ENCODE measurements at regions not wholly inside any gene's neighbourhood (a gene's known extent, or its start where the extent isn't known, plus 50 kb on each side); places are given as distances from the start of the nearest gene placed in this dataset.

- Histone ChIP-seq H4K20me1 (ENCODE audit: insufficient read depth, low read length) (no peaks in the 10 kb centered on the region), H3K18ac (ENCODE audit: low read depth, low read length) (no peak overlapping the region), H3K27ac (ENCODE audit: insufficient read depth, low read length) (no peak overlapping the region), H2BK20ac (ENCODE audit: low read depth, low read length) (no peak overlapping the region), H2AFZ (replicated peaks; ENCODE audit: low read length, poor library complexity) (no peak overlapping the region), H3K9me3 (ENCODE audit: control insufficient read depth, insufficient read depth, low read length) (no peaks in the 10 kb centered on the region), H3K23ac (ENCODE audit: low read depth, low read length) (no peak overlapping the region; the same call in 1 of the 2 replicates), H4K5ac (ENCODE audit: low read depth, low read length) (no peak overlapping the region), H2BK5ac (ENCODE audit: low read depth, low read length, poor library complexity, severe bottlenecking) (no peak overlapping the region), H3K27me3 (ENCODE audit: control insufficient read depth, insufficient read depth, low read length) (no peaks in the 10 kb centered on the region), H3K9ac (ENCODE audit: low read depth, low read length) (no peak overlapping the region), H3K14ac (replicated peaks; ENCODE audit: low read depth, low read length) (no peak overlapping the region), H3K4ac (ENCODE audit: low read depth, low read length) (no peak overlapping the region), H3K79me1 (ENCODE audit: low read depth in 1 of 2, low read length in 2 of 2) (no peaks in the 10 kb centered on the region), H2AK9ac (replicated peaks; ENCODE audit: low read depth, low read length, poor library complexity) (no peak overlapping the region), H3K4me1 (ENCODE audit: control insufficient read depth, insufficient read depth, low read length) (no peaks in the 10 kb centered on the region), H3K4me3 (ENCODE audit: insufficient read depth, low read depth, low read length) (no peak overlapping the region), H3K36me3 (ENCODE audit: control insufficient read depth, insufficient read depth, low read length) (no peaks in the 10 kb centered on the region), H3K4me2 (ENCODE audit: low read depth, low read length) (no peak overlapping the region), H2AK5ac (ENCODE audit: low read depth, low read length) (no peak overlapping the region), H2BK120ac (ENCODE audit: low read depth, low read length) (no peak overlapping the region), H4K8ac (ENCODE audit: low read depth in 2 of 2, low read length in 2 of 2) (no peak overlapping the region), H3K56ac (ENCODE audit: extremely low read depth, insufficient read depth, low read length) (no peak overlapping the region), H4K91ac (ENCODE audit: insufficient read depth, low read depth, low read length) (no peak overlapping the region), H2BK15ac (ENCODE audit: low read depth, low read length) (no peak overlapping the region), H3K9me1 (ENCODE audit: insufficient read depth, low read length) (no peaks in the 10 kb centered on the region)
- in situ Hi-C loops (cut with MboI; ENCODE audit: low sequenced_read_pairs) (no loop called here), dilution Hi-C loops (cut with HindIII; ENCODE audit: low sequenced_read_pairs, unreplicated experiment) (no loop called here), intact Hi-C loops (cut with micrococcal nuclease) (no loop called here)
- no peak for TF ChIP-seq MAZ (IDR thresholded peaks at IDR 0.05; ENCODE audit: borderline replicate concordance, low read depth, low read length)
- no peak for TF ChIP-seq CHD1 (IDR thresholded peaks at IDR 0.05; ENCODE audit: low read depth, low read length)
- no peak for TF ChIP-seq RFX5 (IDR thresholded peaks at IDR 0.05; ENCODE audit: low read depth, low read length)
- ATAC-seq (ENCODE audit: low read depth) (no peak), DNase-seq (no peak)
- no CpG with 5 or more reads among the region's 3 CpGs for WGBS, 2 experiments (ENCODE audit: extremely low coverage in 2 of 2, insufficient read length in 1 of 2)
- no TSS peak for BruUV-seq (replicated peaks)
- ChIA-PET CTCF (no interaction called here), POLR2A (ENCODE audit: unreplicated experiment) (no interaction called here)
These were observed 241.9 kb upstream of the SYT1 start for GRCh38 chr12:78622529-78623195.
